ENCODE measurements at regions not wholly inside any gene's neighbourhood (a gene's known extent, or its start where the extent isn't known, plus 50 kb on each side); places are given as distances from the start of the nearest gene placed in this dataset.

GRCh38 chr2:117686699-117687098 is 127.8 kb upstream of the DDX18 start:
- WGBS, 2 donors: 82 to 90% methylated on average over 1 of the region's 1 CpG
- Histone ChIP-seq H3K36me3 (ENCODE audit: low read depth, missing control alignments) (no peaks in the 10 kb centered on the region), H3K4me3 (no peak overlapping the region), H3K4me1 (no peaks in the 10 kb centered on the region), H3K27me3 (no peaks in the 10 kb centered on the region), H3K27ac (no peak overlapping the region), H3K9me3 (no peaks in the 10 kb centered on the region)
- DNase-seq: no peak
- intact Hi-C loops (cut with DNase I; ENCODE audit: low total_unique reads): no loop called here
- TF ChIP-seq CTCF (IDR thresholded peaks at IDR 0.05) (no peak), POLR2A (IDR thresholded peaks at IDR 0.05) (no peak)

- DNase-seq: no peak
- no peaks in the 10 kb centered on the region for H3K4me1 ChIP-seq
- H3K27ac ChIP-seq: no peak overlapping the region
- H3K9me3 ChIP-seq: no peaks in the 10 kb centered on the region
- no peak overlapping the region for H3K4me3 ChIP-seq
- TF ChIP-seq POLR2A (IDR thresholded peaks at IDR 0.05): no peak
- WGBS, 2 donors: 71 to 73% methylated on average over 2 of the region's 2 CpGs
- H3K36me3 ChIP-seq (ENCODE audit: low read depth, missing control alignments): no peaks in the 10 kb centered on the region
- no peaks in the 10 kb centered on the region for H3K27me3 ChIP-seq
- intact Hi-C loops (cut with DNase I; ENCODE audit: low total_unique reads): no loop called here
Observed at GRCh38 chr2:117691595-117691994, 122.9 kb upstream of the DDX18 start.

DNA sequence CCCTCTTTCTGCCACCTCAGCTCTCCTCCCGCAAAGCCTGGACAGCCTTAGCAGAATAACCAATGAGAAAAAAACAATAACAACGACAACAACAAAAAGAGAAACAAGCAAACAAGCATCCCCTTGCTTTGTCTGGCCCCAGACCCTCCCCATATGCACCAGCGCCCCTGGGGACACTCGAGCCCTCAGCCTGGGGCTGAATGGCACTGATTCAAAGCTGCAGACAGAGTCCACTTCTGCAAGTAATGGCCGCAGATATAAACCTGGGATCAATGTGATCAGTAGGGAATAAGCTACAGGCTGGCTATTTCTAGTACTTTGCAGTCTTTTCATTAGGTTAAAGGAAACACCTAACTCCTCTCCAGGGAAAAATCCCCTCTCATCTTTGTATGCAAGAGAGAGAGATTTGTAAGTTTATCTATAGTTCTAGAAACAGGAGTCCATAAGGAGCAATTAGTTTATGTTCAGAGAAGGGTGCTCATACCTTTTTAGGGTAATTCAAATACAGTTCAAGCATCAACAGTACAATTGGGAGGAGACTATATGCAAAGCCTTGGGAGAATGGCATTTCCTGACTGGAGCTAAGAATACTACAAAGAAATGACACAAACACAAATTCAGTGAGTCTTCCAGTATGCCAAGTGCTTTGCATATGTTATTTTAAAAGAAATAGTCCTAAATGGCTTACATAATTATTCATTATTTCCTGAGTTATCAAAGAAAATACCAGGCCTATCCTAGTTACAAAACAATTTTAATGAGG is 122.3 kb upstream of the DDX18 start:
- Histone ChIP-seq H3K9me3 (no peaks in the 10 kb centered on the region), H3K4me3 (no peak overlapping the region), H3K36me3 (ENCODE audit: low read depth, missing control alignments) (no peaks in the 10 kb centered on the region), H3K27me3 (no peaks in the 10 kb centered on the region), H3K27ac (no peak overlapping the region), H3K4me1 (no peaks in the 10 kb centered on the region)
- DNase-seq: no peak
- intact Hi-C loops (cut with DNase I; ENCODE audit: low total_unique reads): no loop called here
- no peak for TF ChIP-seq POLR2A (IDR thresholded peaks at IDR 0.05)
- no peak for TF ChIP-seq CTCF (IDR thresholded peaks at IDR 0.05)
- 74 to 83% methylated on average over 5 of the region's 5 CpGs for WGBS, 2 donors

DNA sequence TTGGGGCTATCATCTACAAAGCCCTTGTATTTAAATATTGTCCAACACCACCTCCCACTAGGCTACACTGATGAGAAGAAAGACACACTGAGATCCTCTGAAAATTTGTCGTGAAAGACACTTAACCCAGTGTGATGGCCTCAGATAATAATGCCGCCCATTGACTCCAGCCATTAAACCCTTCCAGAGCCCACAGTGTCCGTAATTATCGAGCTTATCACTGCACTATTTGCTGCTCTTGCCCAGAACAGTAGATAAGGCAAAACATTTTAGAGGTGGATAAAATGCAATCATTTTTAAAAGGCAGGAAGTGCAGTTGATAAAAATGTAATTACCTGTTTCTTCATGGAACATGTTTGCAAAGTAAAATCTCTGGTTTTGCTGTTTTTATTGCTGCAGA is 121.3 kb upstream of the DDX18 start:
- TF ChIP-seq CTCF (IDR thresholded peaks at IDR 0.05) (no peak), POLR2A (IDR thresholded peaks at IDR 0.05) (no peak)
- no peaks in the 10 kb centered on the region for H3K27me3 ChIP-seq
- DNase-seq: no peak

DNA sequence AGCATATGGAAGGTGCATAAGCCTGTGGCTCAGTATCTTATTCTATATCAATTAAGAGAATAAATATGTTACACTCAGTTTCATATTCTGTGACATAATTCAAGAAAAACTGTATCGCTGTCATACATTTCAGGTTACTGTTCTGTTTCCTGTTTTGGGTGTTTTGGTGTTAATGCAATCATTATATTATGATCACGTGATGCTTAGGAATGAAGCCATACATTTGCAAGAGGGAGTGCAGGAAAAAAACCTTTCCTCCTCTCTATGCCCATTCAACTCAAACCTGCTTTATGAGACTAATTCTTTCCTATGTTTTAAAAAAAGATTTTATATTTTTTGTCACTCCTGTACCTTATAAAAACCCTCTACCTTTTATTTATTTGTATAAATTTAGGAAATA is 120.8 kb upstream of the DDX18 start:
- 75 to 79% methylated on average over 2 of the region's 2 CpGs for WGBS, 2 donors
- Histone ChIP-seq H3K36me3 (ENCODE audit: low read depth, missing control alignments) (no peaks in the 10 kb centered on the region), H3K27me3 (no peaks in the 10 kb centered on the region), H3K27ac (no peak overlapping the region), H3K9me3 (no peaks in the 10 kb centered on the region), H3K4me3 (no peak overlapping the region), H3K4me1 (no peaks in the 10 kb centered on the region)
- intact Hi-C loops (cut with DNase I; ENCODE audit: low total_unique reads): no loop called here
- DNase-seq: no peak
- no peak for TF ChIP-seq POLR2A (IDR thresholded peaks at IDR 0.05)
- no peak for TF ChIP-seq CTCF (IDR thresholded peaks at IDR 0.05)

More for the DNA sequence above, 121.3 kb upstream of the DDX18 start:
- H3K9me3 ChIP-seq: no peaks in the 10 kb centered on the region
- H3K36me3 ChIP-seq (ENCODE audit: low read depth, missing control alignments): no peaks in the 10 kb centered on the region
- no peak overlapping the region for H3K27ac ChIP-seq
- 45% methylated on average over 4 of the region's 4 CpGs for WGBS, 2 donors
- intact Hi-C loops (cut with DNase I; ENCODE audit: low total_unique reads): no loop called here
- no peaks in the 10 kb centered on the region for H3K4me1 ChIP-seq
- no peak overlapping the region for H3K4me3 ChIP-seq
